Cardiac fibroblast (primary cell): ENCODE measurements at regions not wholly inside any gene's neighbourhood (a gene's known extent, or its start where the extent isn't known, plus 50 kb on each side); places are given as distances from the start of the nearest gene placed in this dataset.

Source experiments
- DNase-seq, 2 donors: peaks; one replicate each; pipeline versions ENCODE4 v3.0.0 to v3.0.0-alpha.2; 2010; ENCODE audit warnings: low read depth in 2 of 2
- H3K4me3 ChIP-seq, 2 donors: replicated peaks in 1 of 2; 1 replicate in 1 of 2; 2 replicates in 1 of 2; pipeline ENCODE4 v1.5.1; 2011; ENCODE audit warnings: low read depth in 2 of 2, low read length in 2 of 2, mild to moderate bottlenecking in 2 of 2, moderate library complexity in 1 of 2
- TF ChIP-seq, protein P1 (sequence below): IDR thresholded peaks from one replicate; pipeline ENCODE4 v1.5.1; 2011; ENCODE audit warnings: low read depth, mild to moderate bottlenecking, low read length, inconsistent platforms

DNA sequence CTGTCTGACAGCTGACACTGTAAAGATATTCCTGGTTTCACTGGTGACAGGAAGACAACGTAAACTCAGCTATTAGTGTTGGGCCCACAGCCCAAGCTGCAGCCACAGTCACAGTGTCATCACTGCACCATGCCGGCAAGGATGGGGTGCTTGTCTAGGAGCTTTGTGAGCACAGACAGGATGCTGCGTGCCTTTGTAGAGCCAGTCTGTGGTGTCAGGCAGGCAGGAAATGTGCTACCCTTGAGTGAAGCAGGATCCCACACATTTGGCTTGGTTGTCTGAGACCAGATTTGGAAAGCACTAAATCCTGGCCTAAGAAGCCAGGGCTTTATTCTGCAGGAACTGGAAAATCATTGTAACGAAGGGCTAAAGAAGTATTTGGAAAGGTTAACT, 121.6 kb upstream of the ADAMTS16 start:
- no peak for DNase-seq

DNA sequence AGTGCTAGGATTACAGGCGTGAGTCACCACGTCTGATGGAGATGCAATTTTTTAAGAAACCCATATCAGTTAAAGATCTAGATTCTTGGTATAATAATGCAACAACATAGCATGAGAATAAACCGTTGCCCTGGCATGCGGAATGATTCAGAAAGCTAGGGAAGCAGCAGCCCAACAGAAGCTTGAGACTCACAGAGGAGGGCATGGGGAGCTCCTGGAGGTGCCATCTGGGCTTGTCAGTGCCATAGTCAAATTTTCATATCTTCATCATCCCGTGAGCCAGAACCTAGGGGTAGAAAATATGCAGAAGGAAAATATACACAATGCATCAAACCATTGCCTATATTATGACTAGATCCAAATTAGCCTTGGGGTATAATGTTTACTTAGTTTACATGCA, 118.7 kb upstream of the ADAMTS16 start:
- H3K4me3 ChIP-seq: no peak overlapping the region
- TF ChIP-seq, protein P1, sequence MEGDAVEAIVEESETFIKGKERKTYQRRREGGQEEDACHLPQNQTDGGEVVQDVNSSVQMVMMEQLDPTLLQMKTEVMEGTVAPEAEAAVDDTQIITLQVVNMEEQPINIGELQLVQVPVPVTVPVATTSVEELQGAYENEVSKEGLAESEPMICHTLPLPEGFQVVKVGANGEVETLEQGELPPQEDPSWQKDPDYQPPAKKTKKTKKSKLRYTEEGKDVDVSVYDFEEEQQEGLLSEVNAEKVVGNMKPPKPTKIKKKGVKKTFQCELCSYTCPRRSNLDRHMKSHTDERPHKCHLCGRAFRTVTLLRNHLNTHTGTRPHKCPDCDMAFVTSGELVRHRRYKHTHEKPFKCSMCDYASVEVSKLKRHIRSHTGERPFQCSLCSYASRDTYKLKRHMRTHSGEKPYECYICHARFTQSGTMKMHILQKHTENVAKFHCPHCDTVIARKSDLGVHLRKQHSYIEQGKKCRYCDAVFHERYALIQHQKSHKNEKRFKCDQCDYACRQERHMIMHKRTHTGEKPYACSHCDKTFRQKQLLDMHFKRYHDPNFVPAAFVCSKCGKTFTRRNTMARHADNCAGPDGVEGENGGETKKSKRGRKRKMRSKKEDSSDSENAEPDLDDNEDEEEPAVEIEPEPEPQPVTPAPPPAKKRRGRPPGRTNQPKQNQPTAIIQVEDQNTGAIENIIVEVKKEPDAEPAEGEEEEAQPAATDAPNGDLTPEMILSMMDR: no peak
- no peak for DNase-seq

More for the DNA sequence above, 121.6 kb upstream of the ADAMTS16 start:
- H3K4me3 ChIP-seq: no peak overlapping the region
- TF ChIP-seq, protein P1: no peak

DNA sequence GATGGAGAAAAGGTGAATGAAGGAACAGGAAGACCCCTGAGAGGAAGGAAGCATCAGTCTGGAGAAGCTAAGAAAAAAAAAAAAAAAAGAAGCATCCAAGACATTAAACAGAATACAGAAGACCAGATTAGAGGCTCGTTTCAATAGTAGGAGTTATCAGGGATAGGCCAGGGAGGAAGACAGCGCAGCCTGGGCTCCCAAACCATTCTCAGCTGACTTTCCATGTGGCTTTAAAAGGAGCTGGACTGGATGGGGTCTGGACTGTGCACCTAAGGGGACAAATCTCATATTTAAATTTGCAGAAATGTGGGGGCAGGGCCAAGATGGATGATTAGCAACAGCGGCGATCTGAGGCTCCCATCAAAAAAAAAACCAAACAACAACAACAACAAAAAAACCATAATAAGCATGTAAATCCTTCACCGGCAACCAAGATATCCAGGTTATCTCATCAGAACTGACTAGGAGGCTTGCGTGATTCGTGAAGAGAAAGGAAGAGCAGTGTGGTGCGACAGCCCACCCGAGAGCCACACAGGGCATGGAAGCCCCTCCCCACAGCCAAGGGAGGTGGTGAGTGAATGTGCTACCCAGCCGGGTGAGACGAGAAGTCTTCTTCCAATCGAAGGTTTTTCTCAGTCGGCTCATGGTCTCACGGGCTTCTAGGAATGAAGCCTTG, 114.9 kb upstream of the ADAMTS16 start:
- TF ChIP-seq, protein P1: no peak
- DNase-seq: no peak
- H3K4me3 ChIP-seq: no peak overlapping the region

DNA sequence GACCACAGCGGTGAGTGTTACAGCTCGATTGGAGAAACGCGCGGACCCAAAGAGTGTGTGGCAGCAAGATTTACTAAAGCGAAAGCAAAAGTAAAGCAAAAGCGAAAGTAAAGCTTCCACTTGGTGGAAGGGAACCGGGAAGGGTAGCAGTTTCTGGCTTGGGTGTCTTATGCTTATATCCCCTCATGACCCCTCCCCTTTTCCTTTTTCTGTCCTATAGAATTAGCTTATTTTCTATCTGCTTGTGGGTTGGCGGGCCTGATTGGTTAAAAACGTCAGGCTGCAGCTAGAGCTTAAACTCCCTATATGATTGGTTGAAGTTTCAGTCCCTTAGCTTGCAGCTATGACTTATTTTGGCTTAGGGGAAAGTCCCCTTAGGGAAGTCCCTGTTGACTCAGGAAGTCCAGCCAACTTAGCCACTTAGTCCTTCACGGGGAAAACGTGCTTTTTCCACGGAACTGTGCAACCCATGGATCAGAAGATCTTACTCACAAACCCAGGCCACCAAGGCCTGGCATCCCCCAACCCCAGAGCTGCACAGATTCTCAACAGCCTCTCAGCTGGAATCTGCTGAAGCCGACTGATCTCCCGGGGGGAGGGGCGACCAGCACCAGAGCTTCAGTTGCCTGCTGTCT, 114.2 kb upstream of the ADAMTS16 start:
- no peak overlapping the region for H3K4me3 ChIP-seq
- no peak for DNase-seq
- TF ChIP-seq, protein P1: no peak

DNA sequence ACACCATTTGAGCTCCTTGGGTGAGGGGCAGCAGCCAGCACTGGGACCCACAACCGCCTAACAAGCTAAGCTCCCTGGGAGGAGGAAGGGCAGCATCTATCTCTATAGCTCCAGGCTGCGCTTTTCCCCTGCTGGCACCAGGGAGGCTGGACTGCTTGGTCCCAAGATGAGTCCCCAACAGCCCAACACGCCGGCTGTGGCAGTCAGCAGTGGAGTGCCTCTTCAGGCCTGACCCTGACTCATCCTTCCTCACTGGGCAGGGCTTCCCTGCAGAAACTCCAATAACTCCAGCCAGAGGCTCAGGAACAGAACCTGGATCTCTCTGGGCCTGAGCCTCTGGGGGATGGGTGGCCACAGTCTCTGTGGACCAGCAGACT, 113.7 kb upstream of the ADAMTS16 start:
- TF ChIP-seq, protein P1: no peak
- H3K4me3 ChIP-seq: no peak overlapping the region
- no peak for DNase-seq

DNA sequence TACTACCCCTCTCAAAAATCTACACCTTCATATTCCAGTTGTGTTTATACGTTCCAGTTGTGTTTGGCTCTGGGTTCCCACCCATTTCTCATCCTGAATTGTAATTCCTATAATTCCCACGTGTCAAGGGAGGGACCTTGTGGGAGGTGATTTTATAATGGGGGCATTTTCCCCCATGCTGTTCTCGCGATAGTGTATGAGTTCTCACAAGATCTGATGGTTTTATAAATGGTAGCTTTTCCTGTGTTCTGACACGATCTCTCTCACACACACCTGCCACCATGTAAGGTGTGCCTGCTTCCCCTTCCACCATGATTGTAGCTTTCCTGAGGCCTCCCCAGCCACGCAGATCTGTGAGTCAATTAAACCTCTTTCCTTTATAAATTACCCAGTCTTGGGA, 108.5 kb upstream of the ADAMTS16 start:
- DNase-seq: no peak
- TF ChIP-seq, protein P1: no peak
- H3K4me3 ChIP-seq: no peak overlapping the region
